Stimulated activated naive B cell treated with anti-CD40 and anti-IgM and Interleukin-4, amounts not matched to agents 10 μg/mL and 1 μg/mL and 100 μg/mL, for 72 hours (primary cell): ENCODE measurements at regions not wholly inside any gene's neighbourhood (a gene's known extent, or its start where the extent isn't known, plus 50 kb on each side); places are given as distances from the start of the nearest gene placed in this dataset.
"Not testable (repeated sequence)": the region's sequence is repeated elsewhere in the genome, so short reads cannot be mapped to it uniquely, and the experiment has no call there.

Experiments
- ATAC-seq, 2 donors: fragments of 150-1000 bp; cut with Tn5 transposase; replicated peaks; 2 replicates each; pipeline ENCODE4 v1.10.0; 2021; ENCODE audit warnings: moderate library complexity in 1 of 2
- DNase-seq: peaks from one replicate; pipeline ENCODE4 v3.0.0; 2021
- H3K27ac Mint-ChIP-seq: one replicate; pipeline ENCODE4 v1.8.0; 2022; ENCODE audit warnings: mild to moderate bottlenecking, mixed read lengths
- H3K27me3 Mint-ChIP-seq, 2 donors: one replicate each; pipeline ENCODE4 v1.8.0; 2022; ENCODE audit warnings: mixed read lengths in 2 of 2
- H3K36me3 Mint-ChIP-seq, 2 donors: one replicate each; pipeline ENCODE4 v1.8.0; 2022; ENCODE audit warnings: mixed read lengths in 2 of 2, mild to moderate bottlenecking in 1 of 2
- H3K4me1 Mint-ChIP-seq, 2 donors: one replicate each; pipeline ENCODE4 v1.8.0; 2022; ENCODE audit warnings: mixed read lengths in 2 of 2, mild to moderate bottlenecking in 1 of 2
- H3K4me3 Mint-ChIP-seq, 2 donors: one replicate each; pipeline ENCODE4 v1.8.0; 2022; ENCODE audit warnings: mild to moderate bottlenecking in 2 of 2, mixed read lengths in 2 of 2, moderate library complexity in 1 of 2
- H3K9me3 Mint-ChIP-seq, 2 donors: one replicate each; pipeline ENCODE4 v1.8.0; 2022; ENCODE audit warnings: mixed read lengths in 2 of 2, mild to moderate bottlenecking in 1 of 2

GRCh38 chr10:34028936-34029335 lies 694.5 kb upstream of the NRP1 start:
- Mint-ChIP-seq H3K27me3 (no peaks in the 10 kb centered on the region), H3K9me3 (peaks cover under 1 to 8% of the 10 kb centered on the region in 2 donors), H3K4me1 (no peaks in the 10 kb centered on the region), H3K27ac (no peak overlapping the region), H3K4me3 (no peak overlapping the region), H3K36me3 (no peaks in the 10 kb centered on the region)
- ATAC-seq (no peak), DNase-seq (no peak)

GRCh38 chr10:34024693-34025425 lies 690.4 kb upstream of the NRP1 start:
- ATAC-seq: no peak
- no peaks in the 10 kb centered on the region for H3K4me1 Mint-ChIP-seq

GRCh38 chr10:34024282-34024681 lies 689.8 kb upstream of the NRP1 start:
- Mint-ChIP-seq H3K27ac (no peak overlapping the region), H3K36me3 (no peaks in the 10 kb centered on the region), H3K4me3 (no peak overlapping the region), H3K9me3 (peaks cover 0 to 4% of the 10 kb centered on the region in 2 donors), H3K4me1 (no peaks in the 10 kb centered on the region), H3K27me3 (no peaks in the 10 kb centered on the region)
- no peak for DNase-seq
- no peak for ATAC-seq

More at GRCh38 chr10:34024693-34025425, 690.4 kb upstream of the NRP1 start:
- Mint-ChIP-seq H3K4me3 (no peak overlapping the region), H3K27me3 (no peaks in the 10 kb centered on the region), H3K27ac (no peak overlapping the region), H3K9me3 (peaks cover 0 to 4% of the 10 kb centered on the region in 2 donors), H3K36me3 (no peaks in the 10 kb centered on the region)
- DNase-seq: no peak

GRCh38 chr10:34022195-34022594 lies 687.7 kb upstream of the NRP1 start:
- ATAC-seq (no peak), DNase-seq (no peak)
- H3K27me3 Mint-ChIP-seq: no peaks in the 10 kb centered on the region
- H3K27ac Mint-ChIP-seq: no peak overlapping the region
- no peak overlapping the region for H3K4me3 Mint-ChIP-seq
- H3K36me3 Mint-ChIP-seq: no peaks in the 10 kb centered on the region
- H3K9me3 Mint-ChIP-seq: peaks cover 0 to 7% of the 10 kb centered on the region in 2 donors
- no peaks in the 10 kb centered on the region for H3K4me1 Mint-ChIP-seq

- Mint-ChIP-seq H3K4me1 (no peaks in the 10 kb centered on the region), H3K27me3 (no peaks in the 10 kb centered on the region), H3K36me3 (no peaks in the 10 kb centered on the region), H3K4me3 (no peak overlapping the region), H3K9me3 (peaks cover 0 to 6% of the 10 kb centered on the region in 2 donors), H3K27ac (no peak overlapping the region)
- ATAC-seq (no peak), DNase-seq (no peak)
Observed at GRCh38 chr10:34018784-34019183, 684.3 kb upstream of the NRP1 start.

- Mint-ChIP-seq H3K9me3 (peaks cover 0 to 6% of the 10 kb centered on the region in 2 donors), H3K4me1 (no peaks in the 10 kb centered on the region), H3K27ac (no peak overlapping the region), H3K27me3 (no peaks in the 10 kb centered on the region), H3K4me3 (no peak overlapping the region), H3K36me3 (no peaks in the 10 kb centered on the region)
- ATAC-seq (no peak), DNase-seq (no peak)
Observed at GRCh38 chr10:34018129-34018528, 683.7 kb upstream of the NRP1 start.

GRCh38 chr10:34017281-34017680 lies 682.8 kb upstream of the NRP1 start:
- Mint-ChIP-seq H3K27ac (no peak overlapping the region), H3K9me3 (peaks cover 0 to 6% of the 10 kb centered on the region in 2 donors), H3K4me3 (no peak overlapping the region), H3K4me1 (no peaks in the 10 kb centered on the region), H3K27me3 (no peaks in the 10 kb centered on the region), H3K36me3 (no peaks in the 10 kb centered on the region)
- ATAC-seq (no peak), DNase-seq (no peak)

GRCh38 chr10:34016576-34016975 lies 682.1 kb upstream of the NRP1 start:
- DNase-seq: no peak
- Mint-ChIP-seq H3K27ac (no peak overlapping the region), H3K4me1 (no peaks in the 10 kb centered on the region), H3K9me3 (peaks cover 0 to 5% of the 10 kb centered on the region in 2 donors), H3K27me3 (no peaks in the 10 kb centered on the region), H3K36me3 (no peaks in the 10 kb centered on the region), H3K4me3 (no peak overlapping the region)
- no peak for ATAC-seq

GRCh38 chr10:34015700-34016099 lies 681.2 kb upstream of the NRP1 start:
- no peaks in the 10 kb centered on the region for H3K36me3 Mint-ChIP-seq
- H3K27ac Mint-ChIP-seq: no peak overlapping the region
- no peaks in the 10 kb centered on the region for H3K27me3 Mint-ChIP-seq
- no peak for ATAC-seq
- no peak overlapping the region for H3K4me3 Mint-ChIP-seq
- no peak for DNase-seq
- H3K4me1 Mint-ChIP-seq: no peaks in the 10 kb centered on the region
- H3K9me3 Mint-ChIP-seq: peaks cover 4 to 5% of the 10 kb centered on the region in 2 donors

GRCh38 chr10:34013235-34013634 lies 678.8 kb upstream of the NRP1 start:
- DNase-seq (no peak), ATAC-seq (no peak)
- Mint-ChIP-seq H3K27ac (no peak overlapping the region), H3K4me1 (no peaks in the 10 kb centered on the region), H3K27me3 (no peaks in the 10 kb centered on the region), H3K36me3 (no peaks in the 10 kb centered on the region), H3K4me3 (no peak overlapping the region), H3K9me3 (peaks cover 4 to 8% of the 10 kb centered on the region in 2 donors)

- ATAC-seq: no peak
- no peak for DNase-seq
- Mint-ChIP-seq H3K9me3 (peaks cover 4% of the 10 kb centered on the region in 2 donors), H3K4me3 (no peak overlapping the region), H3K36me3 (no peaks in the 10 kb centered on the region), H3K27me3 (no peaks in the 10 kb centered on the region), H3K4me1 (no peaks in the 10 kb centered on the region), H3K27ac (no peak overlapping the region)
Observed at GRCh38 chr10:34010891-34011290, 676.4 kb upstream of the NRP1 start.

- H3K4me1 Mint-ChIP-seq, H3K9me3 Mint-ChIP-seq, H3K4me3 Mint-ChIP-seq, ATAC-seq, H3K27ac Mint-ChIP-seq, H3K36me3 Mint-ChIP-seq, H3K27me3 Mint-ChIP-seq, DNase-seq: not testable (repeated sequence)
Observed at GRCh38 chr10:34010228-34010627, 675.8 kb upstream of the NRP1 start.

- Mint-ChIP-seq H3K27me3 (no peaks in the 10 kb centered on the region), H3K4me1 (no peaks in the 10 kb centered on the region), H3K4me3 (no peak overlapping the region), H3K27ac (no peak overlapping the region), H3K36me3 (no peaks in the 10 kb centered on the region), H3K9me3 (peaks cover 4% of the 10 kb centered on the region in 2 donors)
- ATAC-seq (no peak), DNase-seq (no peak)
Observed at GRCh38 chr10:34008656-34009055, 674.2 kb upstream of the NRP1 start.

- H3K4me3 Mint-ChIP-seq: no peak overlapping the region
- H3K27me3 Mint-ChIP-seq: no peaks in the 10 kb centered on the region
- DNase-seq (no peak), ATAC-seq (no peak)
- H3K9me3 Mint-ChIP-seq: peaks cover 3 to 4% of the 10 kb centered on the region in 2 donors
- no peak overlapping the region for H3K27ac Mint-ChIP-seq
- H3K4me1 Mint-ChIP-seq: no peaks in the 10 kb centered on the region
- H3K36me3 Mint-ChIP-seq: no peaks in the 10 kb centered on the region
Observed at GRCh38 chr10:34006471-34006870, 672.0 kb upstream of the NRP1 start.

GRCh38 chr10:34003561-34003960 lies 669.1 kb upstream of the NRP1 start:
- no peak for DNase-seq
- Mint-ChIP-seq H3K27ac (no peak overlapping the region), H3K4me3 (no peak overlapping the region), H3K27me3 (no peaks in the 10 kb centered on the region), H3K36me3 (no peaks in the 10 kb centered on the region), H3K4me1 (no peaks in the 10 kb centered on the region), H3K9me3 (no peaks in the 10 kb centered on the region)
- ATAC-seq: no peak
